ENCODE measurements at regions not wholly inside any gene's neighbourhood (a gene's known extent, or its start where the extent isn't known, plus 50 kb on each side); places are given as distances from the start of the nearest gene placed in this dataset.

- H3K36me3 ChIP-seq = no peaks in the 10 kb centered on the region
- no peak for DNase-seq (ENCODE audit: extremely low spot score in 2 of 2)
- intact Hi-C loops (cut with DNase I) = no loop called here
- no peak overlapping the region for H3K27ac ChIP-seq
- peaks cover 10% of the 10 kb centered on the region for H3K4me1 ChIP-seq
- H3K9me3 ChIP-seq = no peaks in the 10 kb centered on the region
- no peak for TF ChIP-seq POLR2A (IDR thresholded peaks at IDR 0.05)
- no peaks in the 10 kb centered on the region for H3K27me3 ChIP-seq
- H3K4me3 ChIP-seq = no peak overlapping the region
Measured at GRCh38 chr5:67360047-67360446, 163.4 kb upstream of the CD180 start.

DNA sequence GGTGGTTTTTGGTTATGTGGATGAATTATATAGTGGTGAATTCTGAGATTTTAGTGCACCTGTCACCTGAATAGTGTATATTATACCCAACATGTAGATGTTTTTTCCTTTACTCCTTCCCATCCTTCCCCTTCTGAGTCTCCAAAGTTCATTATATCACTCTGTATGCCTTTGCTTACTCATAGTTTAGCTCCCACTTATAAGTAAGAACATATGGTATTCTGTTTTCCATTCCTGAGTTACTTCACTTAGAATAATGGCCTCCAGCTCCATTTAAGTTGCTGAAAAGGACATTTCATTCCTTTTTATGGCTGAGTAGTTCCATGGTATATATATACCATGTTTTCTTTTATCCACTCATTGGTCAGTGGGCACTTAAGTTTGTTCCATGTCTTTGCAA is 161.6 kb upstream of the CD180 start:
- Histone ChIP-seq H3K27ac (no peak overlapping the region), H3K4me1 (peaks cover 10% of the 10 kb centered on the region), H3K27me3 (no peaks in the 10 kb centered on the region), H3K9me3 (no peaks in the 10 kb centered on the region), H3K4me3 (no peak overlapping the region), H3K36me3 (no peaks in the 10 kb centered on the region)
- TF ChIP-seq POLR2AphosphoS5 (IDR thresholded peaks at IDR 0.05; ENCODE audit: insufficient read depth in 1 of 2, low read depth in 1 of 2) (no peak), POLR2A (IDR thresholded peaks at IDR 0.05) (no peak), CTCF (IDR thresholded peaks at IDR 0.05) (no peak)
- DNase-seq (ENCODE audit: extremely low spot score in 2 of 2) = no peak
- intact Hi-C loops (cut with DNase I) = no loop called here

GRCh38 chr5:67355120-67355713 is 158.6 kb upstream of the CD180 start:
- Histone ChIP-seq H3K27ac (no peak overlapping the region), H3K27me3 (no peaks in the 10 kb centered on the region), H3K36me3 (no peaks in the 10 kb centered on the region), H3K9me3 (no peaks in the 10 kb centered on the region), H3K4me3 (no peak overlapping the region), H3K4me1 (peaks cover 12% of the 10 kb centered on the region)
- intact Hi-C loops (cut with DNase I) = no loop called here
- DNase-seq (ENCODE audit: extremely low spot score in 2 of 2) = no peak
- no peak for TF ChIP-seq POLR2A (IDR thresholded peaks at IDR 0.05)
- TF ChIP-seq POLR2AphosphoS5 (IDR thresholded peaks at IDR 0.05; ENCODE audit: insufficient read depth in 1 of 2, low read depth in 1 of 2) = no peak
- no peak for TF ChIP-seq CTCF (IDR thresholded peaks at IDR 0.05)

DNA sequence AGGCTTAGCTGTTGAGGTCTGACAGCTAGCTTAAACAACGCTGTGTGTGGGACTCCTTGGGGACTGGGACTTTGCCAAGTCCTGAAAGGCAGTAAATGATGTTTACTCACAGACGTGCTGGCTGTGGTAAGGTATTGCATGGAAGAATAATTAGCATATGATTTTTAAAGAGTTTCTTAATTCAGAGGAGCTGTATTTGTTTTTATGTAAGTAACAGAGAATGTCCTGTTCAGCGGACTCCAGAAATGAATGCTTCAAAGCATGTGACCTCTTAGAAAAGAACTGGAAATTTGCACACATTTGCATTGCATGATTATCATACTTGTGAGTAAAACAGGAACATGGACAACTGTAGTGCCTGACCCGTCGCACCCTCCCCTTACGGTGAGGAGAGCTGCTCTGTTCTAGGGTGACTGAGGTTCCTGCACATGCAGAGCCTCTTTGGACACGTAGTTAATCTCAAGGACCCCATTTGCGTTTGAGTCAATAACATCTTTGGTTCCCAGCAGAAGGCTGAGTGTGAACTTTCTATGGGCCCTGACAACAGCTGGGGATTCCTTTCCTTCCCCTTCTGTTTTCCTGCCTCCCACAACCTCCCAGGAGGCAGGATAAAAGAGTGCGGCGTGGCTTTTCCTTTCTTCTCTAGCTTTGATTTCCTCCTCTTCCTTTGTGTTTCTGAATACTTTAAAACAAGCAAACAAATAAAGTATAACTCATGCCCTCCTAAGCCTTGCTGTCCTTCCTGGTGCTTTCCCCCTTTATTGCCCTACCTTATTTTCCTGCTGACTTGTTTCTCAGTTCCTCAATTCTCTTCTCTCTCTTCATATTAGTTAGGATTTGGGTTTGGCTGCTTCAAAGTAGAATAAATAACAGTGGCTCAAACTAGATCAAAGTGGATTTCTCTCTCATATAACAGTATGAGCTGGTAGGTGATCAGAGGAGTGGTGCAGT is 157.2 kb upstream of the CD180 start:
- no peak overlapping the region for H3K27ac ChIP-seq
- H3K9me3 ChIP-seq = no peaks in the 10 kb centered on the region
- H3K36me3 ChIP-seq = no peaks in the 10 kb centered on the region
- intact Hi-C loops (cut with DNase I) = no loop called here
- H3K4me1 ChIP-seq = peaks cover 14% of the 10 kb centered on the region
- no peak for DNase-seq (ENCODE audit: extremely low spot score in 2 of 2)
- no peaks in the 10 kb centered on the region for H3K27me3 ChIP-seq
- TF ChIP-seq CTCF (IDR thresholded peaks at IDR 0.05) (no peak), POLR2AphosphoS5 (IDR thresholded peaks at IDR 0.05; ENCODE audit: insufficient read depth in 1 of 2, low read depth in 1 of 2) (no peak), POLR2A (IDR thresholded peaks at IDR 0.05) (no peak)
- no peak overlapping the region for H3K4me3 ChIP-seq

GRCh38 chr5:67350618-67351201 is 154.1 kb upstream of the CD180 start:
- Histone ChIP-seq H3K36me3 (no peaks in the 10 kb centered on the region), H3K9me3 (no peaks in the 10 kb centered on the region), H3K27me3 (no peaks in the 10 kb centered on the region), H3K27ac (peak overlapping the region; percentile 37), H3K4me1 (peaks cover 14% of the 10 kb centered on the region), H3K4me3 (no peak overlapping the region)
- TF ChIP-seq POLR2A (IDR thresholded peaks at IDR 0.05) (no peak), POLR2AphosphoS5 (IDR thresholded peaks at IDR 0.05; ENCODE audit: insufficient read depth in 1 of 2, low read depth in 1 of 2) (no peak), CTCF (IDR thresholded peaks at IDR 0.05) (no peak)
- intact Hi-C loops (cut with DNase I) = no loop called here
- DNase-seq (ENCODE audit: extremely low spot score in 2 of 2) = no peak

Data from vagina (tissue), 2 donors.